Fibroblast of lung (primary cell): ENCODE measurements at regions not wholly inside any gene's neighbourhood (a gene's known extent, or its start where the extent isn't known, plus 50 kb on each side); places are given as distances from the start of the nearest gene placed in this dataset.
A peak's percentile ranks its signal among the peaks of the same experiment; 100 is the strongest.

Experiments
- DNase-seq, 2 donors: peaks; one replicate each; pipeline versions ENCODE4 v3.0.0 to v3.0.0-alpha.2; 2010; ENCODE audit warnings: low read depth in 2 of 2
- H2AFZ ChIP-seq: 2 replicates; pipeline ENCODE4 v1.5.1; 2012; ENCODE audit warnings: low read length, control low read depth, inconsistent platforms
- H3K27ac ChIP-seq: 2 replicates; pipeline ENCODE4 v1.5.1; 2011; ENCODE audit warnings: low read length, control low read depth; ENCODE audit not compliant: insufficient read depth
- H3K27me3 ChIP-seq: 2 replicates; pipeline ENCODE4 v1.5.1; 2011; ENCODE audit warnings: mild to moderate bottlenecking, low read length; ENCODE audit not compliant: control insufficient read depth, insufficient read depth
- H3K36me3 ChIP-seq: 2 replicates; pipeline ENCODE4 v1.5.1; 2011; ENCODE audit warnings: low read length; ENCODE audit not compliant: control insufficient read depth, insufficient read depth
- H3K4me1 ChIP-seq: 2 replicates; pipeline ENCODE4 v1.5.1; 2011; ENCODE audit warnings: low read length; ENCODE audit not compliant: control insufficient read depth, insufficient read depth; ENCODE audit errors: extremely low read depth
- H3K4me2 ChIP-seq: 2 replicates; pipeline ENCODE4 v1.5.1; 2011; ENCODE audit warnings: low read length, control low read depth; ENCODE audit not compliant: insufficient read depth; ENCODE audit errors: extremely low read depth
- H3K4me3 ChIP-seq, 4 experiments: fragments of 200-600 bp in 1 of 4; sonication (generic) in 1 of 4; replicated peaks in 1 of 4; 2 replicates each; pipeline ENCODE4 v1.5.1; 2011 to 2016; ENCODE audit warnings: low read length in 4 of 4, low read depth in 3 of 4, mild to moderate bottlenecking in 3 of 4, control low read depth in 2 of 4, inconsistent platforms in 1 of 4, mixed read lengths in 1 of 4; ENCODE audit not compliant: insufficient read depth in 1 of 4; ENCODE audit errors: control extremely low read depth in 1 of 4
- H3K79me2 ChIP-seq: 2 replicates; pipeline ENCODE4 v1.5.1; 2012; ENCODE audit warnings: mild to moderate bottlenecking, low read length, inconsistent platforms; ENCODE audit not compliant: control insufficient read depth, insufficient read depth
- H3K9ac ChIP-seq: 2 replicates; pipeline ENCODE4 v1.5.1; 2011; ENCODE audit warnings: mild to moderate bottlenecking, low read length, control low read depth; ENCODE audit not compliant: insufficient read depth
- H3K9me3 ChIP-seq: 2 replicates; pipeline ENCODE4 v1.5.1; 2012; ENCODE audit warnings: low read depth, low read length; ENCODE audit not compliant: control insufficient read depth, insufficient read depth
- H4K20me1 ChIP-seq: 2 replicates; pipeline ENCODE4 v1.5.1; 2011; ENCODE audit warnings: low read length; ENCODE audit not compliant: control insufficient read depth, insufficient read depth; ENCODE audit errors: extremely low read depth
- CTCF ChIP-seq, 2 donors: IDR thresholded peaks in 1 of 2; conservative IDR thresholded peaks in 1 of 2; 1 replicate in 1 of 2; 2 replicates in 1 of 2; pipeline ENCODE4 v1.5.1; 2011 to 2012; ENCODE audit warnings: low read length in 2 of 2, control low read depth in 1 of 2, inconsistent platforms in 1 of 2, low read depth in 1 of 2, mild to moderate bottlenecking in 1 of 2
- EZH2 ChIP-seq: IDR thresholded peaks from 2 replicates; pipeline ENCODE4 v1.5.1; 2012; ENCODE audit warnings: low read length, control low read depth, mild to moderate bottlenecking; ENCODE audit errors: missing control alignments

GRCh38 chr7:17497549-17498167 is 199.2 kb downstream of the AHR start:
- TF ChIP-seq CTCF (conservative IDR thresholded peaks at IDR 0.05 in 1 of 2, IDR thresholded peaks at IDR 0.05 in 1 of 2; ENCODE audit: low read depth in 1 of 2, low read length in 2 of 2) (no peak), EZH2 (no peak)
- H2AFZ ChIP-seq: no peak overlapping the region
- H3K9me3 ChIP-seq: no peaks in the 10 kb centered on the region

GRCh38 chr7:17498230-17498629 is 199.8 kb downstream of the AHR start:
- no peak overlapping the region for H3K9ac ChIP-seq
- no peak overlapping the region for H3K27ac ChIP-seq
- no peak overlapping the region for H3K4me2 ChIP-seq

More at GRCh38 chr7:17497549-17498167, 199.2 kb downstream of the AHR start:
- H3K4me3 ChIP-seq: no peak overlapping the region
- H3K27ac ChIP-seq: no peak overlapping the region
- H3K27me3 ChIP-seq: no peaks in the 10 kb centered on the region
- H3K9ac ChIP-seq: no peak overlapping the region
- DNase-seq: peak in 1 of 2 donors; percentile 35
- peaks cover 2% of the 10 kb centered on the region for H3K4me1 ChIP-seq
- no peaks in the 10 kb centered on the region for H4K20me1 ChIP-seq
- no peaks in the 10 kb centered on the region for H3K36me3 ChIP-seq
- no peak overlapping the region for H3K4me2 ChIP-seq
- H3K79me2 ChIP-seq: no peaks in the 10 kb centered on the region

GRCh38 chr7:17500736-17501135 is 202.3 kb downstream of the AHR start:
- H2AFZ ChIP-seq: no peak overlapping the region
- TF ChIP-seq EZH2: no peak
- TF ChIP-seq CTCF (conservative IDR thresholded peaks at IDR 0.05 in 1 of 2, IDR thresholded peaks at IDR 0.05 in 1 of 2; ENCODE audit: low read depth in 1 of 2, low read length in 2 of 2): no peak
- no peak overlapping the region for H3K27ac ChIP-seq

More at GRCh38 chr7:17498230-17498629, 199.8 kb downstream of the AHR start:
- Histone ChIP-seq H3K36me3 (no peaks in the 10 kb centered on the region), H3K4me3 (no peak overlapping the region), H4K20me1 (no peaks in the 10 kb centered on the region), H3K79me2 (no peaks in the 10 kb centered on the region), H3K9me3 (no peaks in the 10 kb centered on the region), H3K4me1 (peaks cover 2% of the 10 kb centered on the region), H2AFZ (no peak overlapping the region), H3K27me3 (no peaks in the 10 kb centered on the region)
- TF ChIP-seq EZH2 (no peak), CTCF (conservative IDR thresholded peaks at IDR 0.05 in 1 of 2, IDR thresholded peaks at IDR 0.05 in 1 of 2; ENCODE audit: low read depth in 1 of 2, low read length in 2 of 2) (no peak)
- DNase-seq: no peak

More at GRCh38 chr7:17500736-17501135, 202.3 kb downstream of the AHR start:
- no peaks in the 10 kb centered on the region for H4K20me1 ChIP-seq
- H3K9me3 ChIP-seq: no peaks in the 10 kb centered on the region
- no peaks in the 10 kb centered on the region for H3K36me3 ChIP-seq
- H3K4me3 ChIP-seq: no peak overlapping the region
- no peak overlapping the region for H3K4me2 ChIP-seq
- DNase-seq: no peak
- H3K79me2 ChIP-seq: no peaks in the 10 kb centered on the region
- H3K9ac ChIP-seq: no peak overlapping the region
- H3K4me1 ChIP-seq: peaks cover 2% of the 10 kb centered on the region
- no peaks in the 10 kb centered on the region for H3K27me3 ChIP-seq
